SK-N-SH treated with all-trans-retinoic acid at 6 μM for 48 hours (cell line): ENCODE measurements at regions not wholly inside any gene's neighbourhood (a gene's known extent, or its start where the extent isn't known, plus 50 kb on each side); places are given as distances from the start of the nearest gene placed in this dataset.

Source experiments
- ESRRG ChIP-seq: fragments of 250-450 bp; sonication (Bioruptor Pico); IDR thresholded peaks from 2 replicates; pipeline ENCODE4 v1.6.1; 2021; ENCODE audit warnings: mild to moderate bottlenecking
- GLIS3 ChIP-seq: fragments of 250-450 bp; sonication (Bioruptor Pico); IDR thresholded peaks from 2 replicates; pipeline ENCODE4 v1.5.0; 2020; ENCODE audit warnings: mild to moderate bottlenecking, moderate library complexity
- OSR1 ChIP-seq: fragments of 250-450 bp; sonication (Bioruptor Pico); IDR thresholded peaks from 2 replicates; pipeline ENCODE4 v1.8.0; 2022; ENCODE audit warnings: moderate library complexity, mild to moderate bottlenecking, inconsistent platforms
- PATZ1 ChIP-seq: fragments of 250-450 bp; sonication (Bioruptor Pico); IDR thresholded peaks from 2 replicates; pipeline ENCODE4 v1.8.0; 2020; ENCODE audit warnings: mild to moderate bottlenecking, moderate library complexity, borderline replicate concordance
- PPARA ChIP-seq: fragments of 250-450 bp; sonication (Bioruptor Pico); IDR thresholded peaks from 2 replicates; pipeline ENCODE4 v1.5.0; 2020; ENCODE audit warnings: mild to moderate bottlenecking, borderline replicate concordance
- ZC3H10 ChIP-seq: fragments of 250-450 bp; sonication (Bioruptor Pico); IDR thresholded peaks from 2 replicates; pipeline ENCODE4 v1.5.1; 2021; ENCODE audit warnings: mild to moderate bottlenecking, moderate library complexity
- ZNF565 ChIP-seq: fragments of 450-650 bp; formaldehyde crosslinking; conservative IDR thresholded peaks from 2 replicates; pipeline ENCODE4 v1.5.0; 2020; ENCODE audit warnings: low read depth, mild to moderate bottlenecking, moderate library complexity
- ZNF70 ChIP-seq: fragments of 450-650 bp; formaldehyde crosslinking; IDR thresholded peaks from 2 replicates; pipeline ENCODE4 v1.5.0; 2020; ENCODE audit warnings: mild to moderate bottlenecking, moderate library complexity
- TF ChIP-seq, protein P1 (sequence below): fragments of 250-450 bp; sonication (Bioruptor Pico); IDR thresholded peaks from 2 replicates; pipeline ENCODE4 v1.8.0; 2021; ENCODE audit warnings: low read depth, mild to moderate bottlenecking, moderate library complexity, borderline replicate concordance

DNA sequence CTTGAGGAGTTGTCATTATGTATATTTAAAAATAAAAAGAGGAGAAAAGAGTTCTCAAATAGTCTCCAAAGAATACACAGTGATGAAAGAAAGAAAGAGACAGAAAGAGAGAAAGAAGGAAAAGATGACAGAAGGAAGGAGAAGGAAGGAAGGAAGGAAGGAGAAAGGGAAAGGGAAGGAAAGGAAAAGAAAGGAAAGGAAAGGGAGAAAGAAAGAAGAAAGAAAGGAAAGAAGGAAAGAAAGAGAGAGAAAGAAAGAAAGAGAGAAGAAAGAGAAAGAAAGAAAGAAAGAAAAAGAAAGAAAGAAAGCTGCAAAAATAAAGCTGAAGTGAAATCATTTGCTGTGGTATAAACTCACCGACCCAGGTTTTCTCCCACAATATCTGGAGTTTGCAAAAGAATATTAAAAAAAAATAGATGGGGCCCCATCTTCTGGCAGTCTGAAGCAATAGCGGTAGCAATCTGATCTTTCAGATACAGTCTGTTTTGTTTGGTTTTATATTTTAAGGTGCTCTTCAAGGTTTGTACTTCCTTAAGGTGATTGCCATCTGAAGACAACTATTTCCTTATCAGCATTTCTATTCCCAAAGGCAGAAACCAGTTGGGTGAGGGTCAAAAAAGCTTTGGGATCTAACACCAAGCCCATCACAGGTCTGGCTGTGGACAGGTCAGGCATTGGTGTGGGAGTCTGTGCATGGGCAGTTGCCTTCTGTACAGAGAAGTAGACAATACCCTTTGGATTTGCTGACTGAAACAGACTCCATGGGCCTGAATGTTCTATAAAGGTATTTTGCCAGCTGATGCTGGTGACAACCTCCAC, 160.4 kb downstream of the CPEB2 start:
- TF ChIP-seq ZNF565 (CRISPR knock-in tag) = no peak
- no peak for TF ChIP-seq ZNF70
- TF ChIP-seq PPARA (CRISPR knock-in tag) = no peak
- TF ChIP-seq PATZ1 (CRISPR knock-in tag) = no peak
- no peak for TF ChIP-seq ZC3H10 (CRISPR knock-in tag)
- TF ChIP-seq OSR1 (CRISPR knock-in tag) = no peak
- no peak for TF ChIP-seq ESRRG (CRISPR knock-in tag)
- TF ChIP-seq, protein P1, sequence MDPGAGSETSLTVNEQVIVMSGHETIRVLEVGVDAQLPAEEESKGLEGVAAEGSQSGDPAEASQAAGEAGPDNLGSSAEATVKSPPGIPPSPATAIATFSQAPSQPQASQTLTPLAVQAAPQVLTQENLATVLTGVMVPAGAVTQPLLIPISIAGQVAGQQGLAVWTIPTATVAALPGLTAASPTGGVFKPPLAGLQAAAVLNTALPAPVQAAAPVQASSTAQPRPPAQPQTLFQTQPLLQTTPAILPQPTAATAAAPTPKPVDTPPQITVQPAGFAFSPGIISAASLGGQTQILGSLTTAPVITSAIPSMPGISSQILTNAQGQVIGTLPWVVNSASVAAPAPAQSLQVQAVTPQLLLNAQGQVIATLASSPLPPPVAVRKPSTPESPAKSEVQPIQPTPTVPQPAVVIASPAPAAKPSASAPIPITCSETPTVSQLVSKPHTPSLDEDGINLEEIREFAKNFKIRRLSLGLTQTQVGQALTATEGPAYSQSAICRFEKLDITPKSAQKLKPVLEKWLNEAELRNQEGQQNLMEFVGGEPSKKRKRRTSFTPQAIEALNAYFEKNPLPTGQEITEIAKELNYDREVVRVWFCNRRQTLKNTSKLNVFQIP (CRISPR knock-in tag) = no peak
- no peak for TF ChIP-seq GLIS3 (CRISPR knock-in tag)
